Natural killer cell (primary cell): ENCODE measurements at regions not wholly inside any gene's neighbourhood (a gene's known extent, or its start where the extent isn't known, plus 50 kb on each side); places are given as distances from the start of the nearest gene placed in this dataset.

ENCODE experiments used
- ATAC-seq, 3 donors: fragments of 150-1000 bp in 2 of 3; fragments of 200-7000 bp in 1 of 3; cut with Tn5 transposase; 1 replicate in 1 of 3; 2 replicates in 2 of 3; pipeline ENCODE4 v1.10.0; 2021; ENCODE audit warnings: mild to moderate bottlenecking in 2 of 3, moderate library complexity in 2 of 3
- DNase-seq, 2 donors: peaks; one replicate each; pipeline versions ENCODE4 v3.0.0 to v3.0.0-alpha.2; 2013 to 2021; ENCODE audit warnings: mixed read lengths in 1 of 2
- H3K27ac ChIP-seq: one replicate; pipeline ENCODE4 v1.5.1; 2013; ENCODE audit warnings: mild to moderate bottlenecking, low read length
- H3K27me3 ChIP-seq: one replicate; pipeline ENCODE4 v1.6.1; 2013; ENCODE audit warnings: low read length; ENCODE audit not compliant: control insufficient read depth, insufficient read depth
- H3K36me3 ChIP-seq: one replicate; pipeline ENCODE4 v1.6.1; 2013; ENCODE audit warnings: low read length; ENCODE audit not compliant: control insufficient read depth, insufficient read depth
- H3K4me1 ChIP-seq: one replicate; pipeline ENCODE4 v1.6.1; 2013; ENCODE audit warnings: low read length; ENCODE audit not compliant: control insufficient read depth, insufficient read depth
- H3K4me3 ChIP-seq: one replicate; pipeline ENCODE4 v1.5.1; 2013; ENCODE audit warnings: low read length
- H3K9me3 ChIP-seq: one replicate; pipeline ENCODE4 v1.6.1; 2013; ENCODE audit warnings: low read length; ENCODE audit not compliant: control insufficient read depth, insufficient read depth
- H3K27ac Mint-ChIP-seq, 2 donors: one replicate each; pipeline ENCODE4 v1.8.0; 2022; ENCODE audit warnings: mild to moderate bottlenecking in 2 of 2, mixed read lengths in 2 of 2, moderate library complexity in 1 of 2
- H3K27me3 Mint-ChIP-seq, 2 donors: one replicate each; pipeline ENCODE4 v1.8.0; 2022; ENCODE audit warnings: low read depth in 2 of 2, mixed read lengths in 2 of 2
- H3K36me3 Mint-ChIP-seq: one replicate; pipeline ENCODE4 v1.8.0; 2022; ENCODE audit warnings: mixed read lengths
- H3K4me1 Mint-ChIP-seq, 2 donors: one replicate each; pipeline ENCODE4 v1.8.0; 2022; ENCODE audit warnings: mixed read lengths in 2 of 2
- H3K4me3 Mint-ChIP-seq: one replicate; pipeline ENCODE4 v1.8.0; 2022; ENCODE audit warnings: mild to moderate bottlenecking, moderate library complexity, mixed read lengths
- H3K9me3 Mint-ChIP-seq, 2 donors: one replicate each; pipeline ENCODE4 v1.8.0; 2022; ENCODE audit warnings: mixed read lengths in 2 of 2
- CTCF ChIP-seq: fragments of 200-600 bp; IDR thresholded peaks from one replicate; pipeline ENCODE4 v1.8.0; 2022; ENCODE audit warnings: antibody characterized with exemption
- WGBS: methylation state at CpG from one replicate; pipeline ENCODE4 v1.1.7; 2013; ENCODE audit warnings: missing lambda C conversion rate; ENCODE audit not compliant: insufficient coverage; 5-methylcytosine and 5-hydroxymethylcytosine counted together
- intact Hi-C: fragments of 100-400 bp; cut with micrococcal nuclease; formaldehyde crosslinking; loops from one replicate; pipeline ENCODE4 v1.14.2; 2022

GRCh38 chr20:48054051-48054450, 268.8 kb upstream of the SULF2 start:
- Mint-ChIP-seq H3K4me1 (no peaks in the 10 kb centered on the region), H3K27me3 (peaks cover 10 to 27% of the 10 kb centered on the region in 2 donors), H3K4me3 (no peak overlapping the region), H3K36me3 (no peaks in the 10 kb centered on the region), H3K9me3 (no peaks in the 10 kb centered on the region), H3K27ac (no peak overlapping the region)
- no peak overlapping the region for H3K4me3 ChIP-seq
- intact Hi-C loops = no loop called here
- H3K9me3 ChIP-seq = no peaks in the 10 kb centered on the region
- ATAC-seq (no peak), DNase-seq (no peak)
- no peaks in the 10 kb centered on the region for H3K4me1 ChIP-seq
- no peak for TF ChIP-seq CTCF
- H3K36me3 ChIP-seq = no peaks in the 10 kb centered on the region
- H3K27me3 ChIP-seq = no peaks in the 10 kb centered on the region
- H3K27ac ChIP-seq = no peak overlapping the region
- WGBS = 90% methylated on average over 5 of the region's 7 CpGs

- TF ChIP-seq CTCF = no peak
- Mint-ChIP-seq H3K4me1 (no peaks in the 10 kb centered on the region), H3K27ac (no peak overlapping the region), H3K9me3 (no peaks in the 10 kb centered on the region), H3K36me3 (no peaks in the 10 kb centered on the region), H3K4me3 (no peak overlapping the region), H3K27me3 (peaks cover 10 to 35% of the 10 kb centered on the region in 2 donors)
- Histone ChIP-seq H3K27ac (no peak overlapping the region), H3K36me3 (no peaks in the 10 kb centered on the region), H3K4me1 (no peaks in the 10 kb centered on the region), H3K9me3 (no peaks in the 10 kb centered on the region), H3K4me3 (no peak overlapping the region), H3K27me3 (no peaks in the 10 kb centered on the region)
- intact Hi-C loops = no loop called here
- 85% methylated on average over 2 of the region's 2 CpGs for whole genome bisulfite sequencing
- no peak for ATAC-seq
- DNase-seq = no peak
Observed at GRCh38 chr20:48052475-48052835, 267.2 kb upstream of the SULF2 start.

- WGBS = 49% methylated on average over 3 of the region's 3 CpGs
Observed at GRCh38 chr20:48051794-48052474, 266.7 kb upstream of the SULF2 start.

More at GRCh38 chr20:48051794-48052474, 266.7 kb upstream of the SULF2 start:
- no peak overlapping the region for H3K4me3 ChIP-seq
- H3K27ac ChIP-seq = no peak overlapping the region
- ATAC-seq = no peak
- no peak for TF ChIP-seq CTCF
- intact Hi-C loops = no loop called here
- Mint-ChIP-seq H3K36me3 (no peaks in the 10 kb centered on the region), H3K4me3 (no peak overlapping the region), H3K4me1 (no peaks in the 10 kb centered on the region), H3K27ac (no peak overlapping the region), H3K9me3 (no peaks in the 10 kb centered on the region), H3K27me3 (peaks cover 10 to 35% of the 10 kb centered on the region in 2 donors)
- H3K9me3 ChIP-seq = no peaks in the 10 kb centered on the region
- H3K4me1 ChIP-seq = no peaks in the 10 kb centered on the region
- no peaks in the 10 kb centered on the region for H3K27me3 ChIP-seq
- no peaks in the 10 kb centered on the region for H3K36me3 ChIP-seq
- DNase-seq = no peak
